Prostate gland (tissue), 2 donors: ENCODE measurements at regions not wholly inside any gene's neighbourhood (a gene's known extent, or its start where the extent isn't known, plus 50 kb on each side); places are given as distances from the start of the nearest gene placed in this dataset.

Experiments used
- DNase-seq: peaks from one replicate; pipeline ENCODE4 v3.0.0-alpha.2; 2019; ENCODE audit warnings: low spot score
- H3K27ac ChIP-seq, 2 donors: fragments of 200-600 bp; sonication (generic); 2 replicates each; pipeline ENCODE4 v1.5.1; 2017 to 2019
- H3K27me3 ChIP-seq: fragments of 200-600 bp; sonication (generic); replicated peaks from 2 replicates; pipeline ENCODE4 v1.5.1; 2019; ENCODE audit not compliant: insufficient read depth
- H3K36me3 ChIP-seq, 2 donors: fragments of 200-600 bp; sonication (generic); 1 replicate in 1 of 2; 2 replicates in 1 of 2; pipeline versions ENCODE4 v1.5.1 to v1.8.1; 2017 to 2019
- H3K4me1 ChIP-seq: fragments of 200-600 bp; sonication (generic); replicated peaks from 2 replicates; pipeline ENCODE4 v1.5.1; 2019
- H3K4me3 ChIP-seq, 2 donors: fragments of 200-600 bp; sonication (generic); 2 replicates each; pipeline ENCODE4 v1.5.1; 2017 to 2019
- H3K9me3 ChIP-seq: fragments of 200-600 bp; sonication (generic); 2 replicates; pipeline ENCODE4 v1.5.1; 2017
- POLR2A ChIP-seq: fragments of 450-650 bp; IDR thresholded peaks from one replicate; pipeline ENCODE4 v1.6.1; 2016; ENCODE audit warnings: antibody characterized with exemption, mild to moderate bottlenecking
- POLR2AphosphoS5 ChIP-seq: sonication (generic); formaldehyde crosslinking; IDR thresholded peaks from one replicate; pipeline ENCODE4 v1.6.1; 2017; ENCODE audit warnings: antibody characterized with exemption
- WGBS: methylation state at CpG from one replicate; pipeline ENCODE4 v1.1.5; 2018; 5-methylcytosine and 5-hydroxymethylcytosine counted together
- intact Hi-C: fragments of 100-400 bp; cut with DNase I; formaldehyde crosslinking; loops from one replicate; pipeline ENCODE4 v1.14.2; 2022
- TF ChIP-seq, protein P1 (sequence below), 4 experiments: fragments of 200-600 bp in 2 of 4; fragments of 450-650 bp in 2 of 4; sonication (generic) in 2 of 4; IDR thresholded peaks; 1 replicate in 3 of 4; 2 replicates in 1 of 4; pipeline ENCODE4 v1.5.1; 2016 to 2019; ENCODE audit warnings: antibody characterized with exemption in 4 of 4, mild to moderate bottlenecking in 2 of 4, moderate library complexity in 2 of 4

DNA sequence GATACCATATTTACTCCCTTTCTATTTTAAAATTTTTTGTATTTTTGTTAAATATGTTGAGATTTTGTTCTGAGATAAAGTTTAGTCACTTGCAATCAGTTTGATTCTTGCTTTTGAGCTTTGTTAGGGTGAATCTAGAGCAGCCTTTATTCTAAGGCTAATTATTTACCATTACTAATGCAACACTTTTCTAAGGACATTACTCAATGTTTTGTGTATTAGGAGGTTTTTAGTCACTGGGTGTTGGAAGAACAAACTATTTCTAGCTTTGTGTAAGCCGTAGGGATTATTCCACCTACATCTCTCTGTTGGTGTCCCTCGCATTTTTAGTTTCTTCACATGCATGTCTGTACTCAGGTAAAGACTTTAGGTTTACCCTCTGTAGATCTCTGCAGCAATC is 379.5 kb upstream of the CD180 start:
- H3K27ac ChIP-seq: no peak overlapping the region
- WGBS: 94% methylated on average over 2 of the region's 2 CpGs
- no peak for DNase-seq
- H3K4me1 ChIP-seq: no peaks in the 10 kb centered on the region
- intact Hi-C loops: no loop called here
- H3K9me3 ChIP-seq: no peaks in the 10 kb centered on the region
- no peaks in the 10 kb centered on the region for H3K27me3 ChIP-seq
- H3K4me3 ChIP-seq: no peak overlapping the region
- no peaks in the 10 kb centered on the region for H3K36me3 ChIP-seq
- TF ChIP-seq, protein P1, sequence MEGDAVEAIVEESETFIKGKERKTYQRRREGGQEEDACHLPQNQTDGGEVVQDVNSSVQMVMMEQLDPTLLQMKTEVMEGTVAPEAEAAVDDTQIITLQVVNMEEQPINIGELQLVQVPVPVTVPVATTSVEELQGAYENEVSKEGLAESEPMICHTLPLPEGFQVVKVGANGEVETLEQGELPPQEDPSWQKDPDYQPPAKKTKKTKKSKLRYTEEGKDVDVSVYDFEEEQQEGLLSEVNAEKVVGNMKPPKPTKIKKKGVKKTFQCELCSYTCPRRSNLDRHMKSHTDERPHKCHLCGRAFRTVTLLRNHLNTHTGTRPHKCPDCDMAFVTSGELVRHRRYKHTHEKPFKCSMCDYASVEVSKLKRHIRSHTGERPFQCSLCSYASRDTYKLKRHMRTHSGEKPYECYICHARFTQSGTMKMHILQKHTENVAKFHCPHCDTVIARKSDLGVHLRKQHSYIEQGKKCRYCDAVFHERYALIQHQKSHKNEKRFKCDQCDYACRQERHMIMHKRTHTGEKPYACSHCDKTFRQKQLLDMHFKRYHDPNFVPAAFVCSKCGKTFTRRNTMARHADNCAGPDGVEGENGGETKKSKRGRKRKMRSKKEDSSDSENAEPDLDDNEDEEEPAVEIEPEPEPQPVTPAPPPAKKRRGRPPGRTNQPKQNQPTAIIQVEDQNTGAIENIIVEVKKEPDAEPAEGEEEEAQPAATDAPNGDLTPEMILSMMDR (IDR thresholded peaks at IDR 0.05): no peak
- no peak for TF ChIP-seq POLR2A
- no peak for TF ChIP-seq POLR2AphosphoS5

DNA sequence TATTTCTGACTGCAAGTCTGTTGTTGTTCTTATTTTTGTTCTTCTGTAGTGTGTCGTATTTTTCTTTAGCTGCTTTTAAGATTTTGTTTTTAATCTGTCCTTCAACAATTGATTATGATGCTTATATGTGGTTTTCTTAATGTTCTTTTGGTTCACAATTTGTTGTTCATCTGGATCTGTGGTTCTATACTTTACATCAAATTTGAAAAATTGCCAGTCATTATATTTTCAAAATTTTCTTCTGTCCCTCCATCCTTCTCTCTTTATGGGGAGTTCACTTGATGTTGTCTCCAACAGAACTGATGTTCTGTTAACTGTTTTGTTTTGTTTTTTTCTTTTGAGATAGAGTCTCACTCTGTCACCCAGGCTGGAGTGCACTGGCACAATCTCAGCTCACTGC is 378.5 kb upstream of the CD180 start:
- WGBS: 89% methylated on average over 1 of the region's 1 CpG
- H3K4me3 ChIP-seq: no peak overlapping the region
- DNase-seq: no peak
- no peaks in the 10 kb centered on the region for H3K9me3 ChIP-seq
- intact Hi-C loops: no loop called here
- TF ChIP-seq POLR2AphosphoS5: no peak
- TF ChIP-seq, protein P1 (IDR thresholded peaks at IDR 0.05): no peak
- no peak for TF ChIP-seq POLR2A
- H3K36me3 ChIP-seq: no peaks in the 10 kb centered on the region
- no peaks in the 10 kb centered on the region for H3K4me1 ChIP-seq
- H3K27ac ChIP-seq: no peak overlapping the region
- no peaks in the 10 kb centered on the region for H3K27me3 ChIP-seq

DNA sequence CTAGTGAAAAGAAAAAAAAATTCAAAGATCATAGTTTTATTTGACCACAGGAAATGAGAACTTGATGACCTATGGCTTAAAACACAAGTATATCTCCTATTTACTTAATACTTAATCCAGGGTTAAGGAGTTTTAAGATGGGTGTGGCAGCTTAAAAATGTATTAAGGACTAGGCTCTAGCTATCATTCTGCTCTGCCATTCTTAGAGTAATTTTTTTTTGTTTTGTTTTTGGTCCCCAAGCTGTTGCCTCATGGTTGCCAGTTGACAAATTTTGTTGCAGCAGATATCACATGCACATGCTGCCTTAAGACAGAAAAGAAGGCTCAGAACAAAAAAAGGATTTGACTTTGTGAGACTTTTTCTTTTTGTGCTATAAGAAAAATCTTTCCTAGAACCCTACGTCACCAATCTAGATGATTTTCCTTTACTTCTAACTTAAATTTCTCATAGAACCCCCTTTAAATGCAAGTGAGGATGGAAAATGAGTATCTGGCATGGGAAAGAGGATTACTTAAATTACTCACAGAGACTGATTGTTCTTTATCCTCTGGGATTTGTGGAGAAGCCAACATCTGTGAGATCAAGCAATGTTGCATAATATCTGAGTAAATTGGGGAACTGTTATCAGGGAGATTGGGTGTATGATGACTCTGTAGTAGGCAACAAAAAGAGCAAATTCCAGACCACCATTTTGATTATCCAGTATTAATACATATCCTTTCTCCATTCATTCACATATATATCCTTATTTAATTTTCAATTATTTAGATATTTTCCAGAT is 364.7 kb upstream of the CD180 start:
- Histone ChIP-seq H3K4me3 (no peak overlapping the region), H3K36me3 (no peaks in the 10 kb centered on the region), H3K27me3 (no peaks in the 10 kb centered on the region), H3K9me3 (no peaks in the 10 kb centered on the region), H3K27ac (no peak overlapping the region), H3K4me1 (no peaks in the 10 kb centered on the region)
- intact Hi-C loops: no loop called here
- TF ChIP-seq POLR2A: no peak
- no peak for TF ChIP-seq POLR2AphosphoS5
- TF ChIP-seq, protein P1 (IDR thresholded peaks at IDR 0.05): no peak
- DNase-seq: no peak
- 94% methylated on average over 1 of the region's 1 CpG for WGBS

DNA sequence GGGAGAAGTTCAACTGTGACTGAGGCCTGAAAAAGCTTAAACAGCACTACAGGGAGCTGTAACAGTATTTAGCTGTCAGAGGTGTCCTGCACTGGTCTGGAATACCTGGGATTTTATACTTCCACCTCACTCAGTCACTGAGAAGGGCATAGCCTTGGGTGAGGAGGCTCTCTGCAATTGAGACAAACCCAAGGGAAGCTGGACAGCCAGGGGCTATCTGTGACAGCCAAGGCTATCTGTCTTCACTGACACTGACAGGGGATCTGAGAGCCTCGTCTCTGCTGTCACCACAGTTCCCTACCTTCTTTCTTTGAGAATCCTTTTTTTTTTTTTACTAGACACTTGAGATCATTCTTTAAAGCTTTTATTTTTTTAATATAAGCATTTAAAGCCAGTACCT is 356.2 kb upstream of the CD180 start:
- no peaks in the 10 kb centered on the region for H3K9me3 ChIP-seq
- H3K27ac ChIP-seq: no peak overlapping the region
- H3K36me3 ChIP-seq: no peaks in the 10 kb centered on the region
- H3K4me1 ChIP-seq: no peaks in the 10 kb centered on the region
- 95% methylated on average over 1 of the region's 1 CpG for WGBS
- no peaks in the 10 kb centered on the region for H3K27me3 ChIP-seq
- intact Hi-C loops: no loop called here
- TF ChIP-seq POLR2A (no peak), POLR2AphosphoS5 (no peak)
- TF ChIP-seq, protein P1 (IDR thresholded peaks at IDR 0.05): no peak
- no peak overlapping the region for H3K4me3 ChIP-seq
- no peak for DNase-seq

DNA sequence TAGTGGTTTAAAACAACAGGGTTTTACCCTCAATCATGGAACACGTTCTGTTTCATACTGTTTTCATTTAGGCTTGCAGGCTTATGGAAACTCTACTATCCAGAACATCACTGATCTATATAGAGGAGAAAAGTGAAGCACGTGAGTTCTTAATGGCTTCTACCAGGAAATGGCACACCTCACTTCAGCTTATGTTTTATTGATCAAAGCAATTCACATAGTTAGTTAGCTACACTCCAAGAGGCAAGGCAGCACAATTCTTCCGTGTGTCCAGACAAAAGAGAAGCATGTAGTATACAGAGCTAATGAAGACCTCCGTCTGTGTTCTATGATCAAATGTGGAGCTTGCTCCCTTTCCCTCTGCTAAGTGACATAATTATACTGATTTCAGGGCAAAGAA is 353.3 kb upstream of the CD180 start:
- intact Hi-C loops: no loop called here
- H3K9me3 ChIP-seq: no peaks in the 10 kb centered on the region
- no peaks in the 10 kb centered on the region for H3K27me3 ChIP-seq
- H3K27ac ChIP-seq: no peak overlapping the region
- H3K4me1 ChIP-seq: no peaks in the 10 kb centered on the region
- WGBS: 97% methylated on average over 4 of the region's 4 CpGs
- H3K4me3 ChIP-seq: no peak overlapping the region
- TF ChIP-seq POLR2AphosphoS5: no peak
- DNase-seq: no peak
- H3K36me3 ChIP-seq: no peaks in the 10 kb centered on the region
